ENCODE measurements at regions not wholly inside any gene's neighbourhood (a gene's known extent, or its start where the extent isn't known, plus 50 kb on each side); places are given as distances from the start of the nearest gene placed in this dataset.
"Not testable (repeated sequence)": the region's sequence is repeated elsewhere in the genome, so short reads cannot be mapped to it uniquely, and the experiment has no call there.

DNA sequence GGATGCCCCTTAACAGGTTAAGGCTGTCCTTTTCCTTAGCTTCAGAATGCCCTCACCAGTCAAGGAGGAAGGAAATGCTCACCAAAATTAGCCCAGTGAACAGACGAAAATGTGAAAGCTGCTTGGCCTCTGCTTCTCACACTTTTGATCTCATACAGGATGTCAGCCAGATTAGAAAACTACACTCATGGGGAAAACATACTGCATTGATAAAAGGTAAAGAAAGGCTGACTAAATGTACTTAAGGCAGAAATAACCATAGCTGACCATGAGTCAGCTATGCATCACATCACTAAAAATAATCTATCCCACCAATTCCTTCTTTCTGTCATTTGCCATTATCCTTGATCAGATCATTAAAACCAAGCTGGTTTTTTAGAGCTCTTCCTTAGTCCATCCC, 198.4 kb upstream of the TENT5A start:
- no peak for DNase-seq

- no peak for DNase-seq
These were observed 196.4 kb upstream of the TENT5A start for GRCh38 chr6:81948861-81949260.

DNA sequence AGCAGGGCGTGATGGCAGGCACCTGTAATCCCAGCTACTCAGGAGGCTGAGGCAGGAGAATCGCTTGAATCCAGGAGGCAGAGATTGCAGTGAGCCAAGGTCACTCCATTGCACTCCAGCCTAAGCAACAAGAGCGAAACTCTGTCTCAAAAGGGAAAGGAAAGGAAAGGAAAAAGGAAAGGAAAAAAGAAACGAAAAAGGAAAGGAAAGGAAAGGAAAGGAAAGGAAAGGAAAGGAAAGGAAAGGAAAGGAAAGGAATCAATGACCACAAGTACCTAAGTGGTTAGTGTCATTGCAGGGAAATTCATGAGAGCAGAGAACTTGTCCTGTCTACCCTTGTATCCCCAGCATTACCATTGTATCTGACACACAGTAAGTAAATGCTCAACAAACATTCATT, 195.7 kb upstream of the TENT5A start:
- not testable (repeated sequence) for DNase-seq

GRCh38 chr6:81944661-81945060, 192.2 kb upstream of the TENT5A start:
- no peak for DNase-seq

DNA sequence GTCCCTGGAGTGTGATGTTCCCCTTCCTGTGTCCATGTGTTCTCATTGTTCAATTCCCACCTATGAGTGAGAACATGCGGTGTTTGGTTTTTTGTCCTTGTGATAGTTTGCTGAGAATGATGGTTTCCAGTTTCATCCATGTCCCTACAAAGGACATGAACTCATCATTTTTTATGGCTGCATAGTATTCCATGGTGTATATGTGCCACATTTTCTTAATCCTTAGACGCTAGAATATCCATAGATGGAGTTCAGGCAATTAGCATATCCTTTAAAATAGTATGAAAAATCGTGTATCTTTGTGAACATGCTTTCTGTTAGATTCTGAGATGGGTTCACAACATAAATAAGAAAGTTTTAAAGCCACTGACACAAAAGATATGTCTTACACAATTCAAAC, 190.4 kb upstream of the TENT5A start:
- not testable (repeated sequence) for DNase-seq

GRCh38 chr6:81942067-81942370, 189.5 kb upstream of the TENT5A start:
- DNase-seq: no peak

DNA sequence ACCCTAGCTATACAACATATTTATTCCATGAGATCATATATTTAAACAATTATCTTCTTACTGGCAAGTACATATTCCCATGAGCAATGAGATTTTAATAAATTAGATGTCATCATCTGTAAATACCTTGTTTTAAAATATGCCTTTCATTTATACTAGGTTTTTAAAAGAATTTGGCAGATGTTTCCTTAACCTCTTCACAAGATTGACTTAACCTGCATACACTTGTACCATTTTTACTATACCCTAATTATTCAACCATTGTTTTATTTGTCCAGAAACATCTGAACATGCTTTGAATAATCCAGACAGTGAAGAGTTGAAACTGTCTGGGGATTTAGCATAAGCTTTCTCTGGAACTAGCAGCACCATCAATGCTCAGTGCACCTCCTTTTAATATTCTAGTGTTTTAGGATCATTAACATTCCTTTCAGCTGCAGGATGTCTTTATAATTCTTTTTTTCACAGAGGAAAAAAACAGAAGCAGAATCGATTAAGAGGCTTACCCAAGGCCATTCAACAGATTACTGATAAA, 188.0 kb upstream of the TENT5A start:
- no peak for DNase-seq

DNA sequence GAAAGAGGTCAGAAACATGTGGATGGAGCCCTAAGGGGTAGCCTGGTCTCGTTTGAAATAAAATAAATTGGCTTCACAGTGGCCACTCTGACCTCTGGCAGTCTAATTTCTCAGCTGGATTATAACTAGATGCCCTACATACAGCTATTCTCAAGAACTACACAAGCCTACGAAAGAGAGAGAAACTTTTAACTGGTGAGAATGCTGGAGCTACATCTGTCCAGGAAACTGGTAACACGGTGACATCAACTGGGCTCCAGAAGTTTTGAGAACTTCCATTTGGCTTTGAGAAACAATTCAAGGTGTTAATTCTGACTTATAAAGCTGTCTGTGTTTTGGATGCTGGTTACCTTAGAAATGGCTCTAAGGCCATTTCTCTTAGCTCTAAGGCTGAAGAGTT, 187.3 kb upstream of the TENT5A start:
- DNase-seq: no peak

DNA sequence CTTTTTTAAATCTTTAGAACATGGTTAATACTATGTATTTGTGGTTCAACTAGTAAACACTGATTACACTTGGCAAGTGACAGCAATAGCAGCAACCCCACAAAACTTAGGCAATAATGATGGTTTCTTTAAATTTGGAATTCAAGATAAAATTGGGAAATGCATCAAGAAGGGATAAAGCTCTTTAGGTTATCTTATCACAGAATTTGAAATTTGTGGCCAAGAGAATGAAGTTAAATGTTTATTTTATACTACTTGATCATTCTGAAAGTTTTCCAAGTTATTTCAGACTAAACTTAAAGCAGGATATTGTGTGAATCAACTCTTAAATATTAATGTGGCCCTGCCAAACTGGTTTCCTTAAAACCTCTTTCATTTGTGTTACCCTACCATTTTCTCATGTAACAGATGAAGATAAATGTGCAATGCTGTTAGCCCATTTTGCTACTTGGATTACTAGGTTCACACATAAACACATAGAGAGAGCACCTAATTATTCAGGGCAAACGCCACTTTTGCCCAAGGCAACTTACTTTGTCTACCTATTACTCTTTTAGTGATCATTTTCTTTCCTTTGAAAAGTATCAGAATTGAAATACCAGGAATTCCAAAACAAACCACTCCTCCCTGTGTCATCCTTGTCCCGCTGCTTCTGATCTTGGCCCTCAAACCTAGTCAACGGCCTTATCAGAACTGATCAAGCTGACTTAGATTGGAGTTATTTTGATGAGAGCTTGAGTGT, 186.7 kb upstream of the TENT5A start:
- no peak for DNase-seq

DNA sequence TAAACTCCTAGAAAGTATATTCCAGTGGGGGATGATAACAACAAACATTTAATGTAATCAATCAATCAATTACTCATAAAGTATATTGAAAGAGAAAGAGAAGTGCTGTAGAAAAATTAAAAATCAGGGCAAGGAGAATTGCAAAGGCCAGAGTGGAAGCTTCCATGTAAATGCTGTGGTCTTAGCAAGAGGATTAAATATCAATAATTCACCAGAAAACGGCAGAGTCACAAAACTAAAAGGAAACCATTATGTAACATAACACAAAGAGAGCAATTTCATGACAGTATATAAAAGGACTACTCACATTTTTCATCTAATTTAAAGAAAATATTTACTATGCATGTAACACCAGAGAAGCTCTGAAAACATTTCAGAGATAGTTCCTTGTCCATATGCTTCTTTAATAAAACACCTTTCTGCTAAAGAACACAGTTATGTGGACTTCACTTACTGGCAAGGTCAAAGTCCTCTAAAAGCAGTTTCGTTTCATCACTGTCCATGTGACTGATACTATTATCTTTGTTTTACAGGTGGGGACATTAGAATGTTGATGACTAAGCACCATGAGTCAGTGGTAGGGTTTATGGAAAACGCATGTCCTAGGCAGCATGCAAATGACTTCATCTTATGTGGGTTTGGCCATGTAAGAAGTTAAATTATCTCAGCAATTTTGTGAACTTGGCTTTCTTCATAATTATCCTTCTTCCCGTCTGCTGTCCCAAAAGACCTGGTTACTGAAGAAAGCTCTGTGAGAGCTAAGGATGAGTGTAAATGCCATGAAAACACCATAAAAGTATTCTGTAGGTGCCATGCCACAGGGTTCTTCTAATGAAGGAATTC, 185.8 kb upstream of the TENT5A start:
- DNase-seq: no peak

DNA sequence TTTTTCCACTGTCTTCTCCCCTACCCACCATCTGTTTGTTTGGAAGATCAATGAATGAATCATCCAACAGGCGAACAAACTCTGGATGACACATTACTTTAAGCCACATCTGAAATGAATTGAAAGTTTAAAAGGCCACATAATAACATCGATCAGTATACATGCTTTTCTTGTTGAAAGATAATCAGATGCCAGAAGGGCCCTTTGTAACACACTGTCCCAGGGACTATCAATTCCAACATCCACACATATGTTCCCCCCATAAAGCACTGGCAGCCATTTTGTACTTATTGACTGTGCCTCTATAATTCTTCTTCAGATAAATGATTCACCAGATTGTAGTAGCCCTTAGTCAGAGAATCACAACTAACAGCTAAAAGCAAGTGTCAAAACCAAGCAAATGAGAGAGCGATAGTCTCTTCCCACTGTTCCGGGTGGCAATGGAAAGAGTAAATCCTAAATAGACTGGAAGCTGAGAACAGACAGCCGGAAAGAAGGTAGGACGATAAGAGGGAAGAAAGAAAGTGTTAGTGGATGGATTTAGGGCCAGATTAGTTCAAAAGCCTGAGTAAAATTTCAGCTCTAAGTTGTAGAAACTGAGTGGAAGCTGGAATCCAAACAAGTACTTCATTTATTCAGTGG, 184.9 kb upstream of the TENT5A start:
- DNase-seq: no peak

GRCh38 chr6:81934936-81935335, 182.5 kb upstream of the TENT5A start:
- DNase-seq: no peak

GRCh38 chr6:81933608-81934051, 181.1 kb upstream of the TENT5A start:
- no peak for DNase-seq

DNA sequence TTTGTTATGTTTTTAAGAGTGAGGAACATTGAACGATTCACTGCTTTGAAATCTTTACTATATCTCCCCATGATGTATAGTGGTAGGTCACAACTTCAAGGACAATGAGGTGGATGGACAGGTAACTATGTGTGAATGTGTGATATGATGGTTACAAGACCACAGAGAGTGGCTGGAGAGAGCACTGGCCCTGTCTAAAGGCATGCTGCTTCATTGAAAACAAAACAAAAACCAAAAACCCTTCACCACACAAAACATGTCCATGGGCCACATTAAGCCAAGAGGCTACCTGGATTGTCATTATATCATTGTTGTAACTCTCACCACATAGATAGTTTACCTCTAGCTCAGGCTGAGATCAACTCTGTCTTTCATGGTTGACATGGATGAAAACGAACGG, 180.6 kb upstream of the TENT5A start:
- no peak for DNase-seq

- not testable (repeated sequence) for DNase-seq
These were observed 180.0 kb upstream of the TENT5A start for GRCh38 chr6:81932448-81932847.

GRCh38 chr6:81929828-81930227, 177.3 kb upstream of the TENT5A start:
- no peak for DNase-seq

GRCh38 chr6:81925201-81925600, 172.7 kb upstream of the TENT5A start:
- DNase-seq: no peak

GRCh38 chr6:81909981-81910900, 157.8 kb upstream of the TENT5A start:
- DNase-seq: no peak

DNA sequence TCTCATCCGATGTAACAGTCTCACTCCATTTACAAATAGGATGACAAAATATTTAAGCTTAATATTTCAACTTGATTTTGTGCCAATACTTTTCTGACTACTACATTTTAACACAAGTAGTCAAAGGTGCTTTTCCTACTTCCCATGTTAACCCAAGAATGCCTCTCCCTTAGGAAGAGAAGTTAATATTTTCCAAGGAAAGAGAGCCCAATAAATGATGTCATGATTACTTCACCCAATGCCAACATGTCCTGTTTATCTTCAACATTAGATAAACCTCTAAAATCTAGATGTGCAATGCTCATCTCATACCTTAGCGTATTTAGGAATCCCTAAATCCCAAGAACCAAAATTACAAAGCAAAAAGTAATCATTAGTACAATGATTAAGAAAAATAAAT, 156.7 kb upstream of the TENT5A start:
- DNase-seq: no peak

DNA sequence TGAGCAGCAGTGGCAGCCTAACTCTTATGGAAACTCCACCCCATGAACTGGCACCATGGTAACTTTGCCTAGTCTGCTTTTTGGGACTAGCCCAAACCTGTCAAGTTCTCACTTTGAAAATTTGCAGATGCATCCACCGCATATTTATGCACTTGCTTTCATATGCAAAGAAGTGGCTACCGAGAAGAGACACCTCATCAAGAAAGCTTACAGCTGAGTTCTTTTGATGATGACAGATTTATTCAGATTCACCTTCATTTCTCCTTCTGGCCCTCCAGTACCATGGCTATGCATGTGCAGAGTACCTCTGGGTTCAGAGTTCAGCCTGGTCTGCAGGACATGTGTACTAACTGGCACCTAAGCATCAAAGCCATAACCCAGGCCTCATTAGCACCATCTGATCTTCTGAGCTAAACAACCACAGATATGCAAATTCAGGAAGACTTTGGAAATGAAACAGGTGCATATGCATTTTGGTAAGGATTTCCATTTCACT, 154.3 kb upstream of the TENT5A start:
- DNase-seq: no peak

- no peak for DNase-seq
These were observed 153.6 kb upstream of the TENT5A start for GRCh38 chr6:81906041-81906440.

DNA sequence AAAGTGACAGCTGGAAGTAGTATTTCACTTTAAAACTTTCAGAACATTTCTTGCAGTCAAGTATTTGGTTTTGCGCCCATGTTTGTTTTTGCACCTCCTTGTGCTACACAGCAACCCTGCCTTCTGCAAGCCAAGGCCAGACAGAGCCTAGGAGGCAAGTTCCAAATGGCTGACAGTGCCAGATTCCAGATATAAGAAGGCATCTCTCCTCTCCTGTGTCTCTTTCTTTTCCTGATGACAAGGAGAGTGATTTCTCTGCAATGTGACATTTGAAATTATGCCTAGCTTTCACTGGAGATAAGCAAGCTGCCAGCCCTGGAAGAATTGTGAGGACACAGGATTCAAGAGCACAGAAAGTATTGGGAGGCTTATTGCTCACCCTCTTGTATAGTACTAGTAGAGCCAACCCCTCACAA, 149.1 kb upstream of the TENT5A start:
- DNase-seq: no peak

All from NCI-H1930 (cell line).